CD14-positive monocyte (primary cell): ENCODE measurements at regions not wholly inside any gene's neighbourhood (a gene's known extent, or its start where the extent isn't known, plus 50 kb on each side); places are given as distances from the start of the nearest gene placed in this dataset.

Experiments used
- DNase-seq, 3 donors: peaks; one replicate each; pipeline ENCODE4 v3.0.0-alpha.2; 2011 to 2022
- H2AFZ ChIP-seq: 2 replicates; pipeline ENCODE4 v1.6.0; 2012; ENCODE audit warnings: mild to moderate bottlenecking, low read depth, low read length, inconsistent platforms; ENCODE audit not compliant: insufficient read depth, poor library complexity, severe bottlenecking
- H3K27ac ChIP-seq, 2 donors: 1 replicate in 1 of 2; 2 replicates in 1 of 2; pipeline ENCODE4 v1.5.1; 2012 to 2013; ENCODE audit warnings: low read length in 2 of 2, control low read depth in 1 of 2, inconsistent platforms in 1 of 2, low read depth in 1 of 2, mild to moderate bottlenecking in 1 of 2
- H3K27me3 ChIP-seq, 2 donors: one replicate each; pipeline versions ENCODE4 v1.6.0 to v1.6.1; 2011 to 2013; ENCODE audit warnings: low read length in 2 of 2; ENCODE audit not compliant: control insufficient read depth in 2 of 2, insufficient read depth in 2 of 2
- H3K36me3 ChIP-seq, 2 donors: replicated peaks in 1 of 2; 1 replicate in 1 of 2; 2 replicates in 1 of 2; pipeline versions ENCODE4 v1.5.1 to v1.6.1; 2012 to 2013; ENCODE audit warnings: low read length in 2 of 2, control low read depth in 1 of 2, inconsistent platforms in 1 of 2, mild to moderate bottlenecking in 1 of 2; ENCODE audit not compliant: insufficient read depth in 2 of 2, control insufficient read depth in 1 of 2
- H3K4me1 ChIP-seq, 2 donors: 1 replicate in 1 of 2; 2 replicates in 1 of 2; pipeline versions ENCODE4 v1.5.1 to v1.6.1; 2012 to 2013; ENCODE audit warnings: low read length in 2 of 2, control low read depth in 1 of 2, inconsistent platforms in 1 of 2, mild to moderate bottlenecking in 1 of 2, moderate library complexity in 1 of 2; ENCODE audit not compliant: insufficient read depth in 2 of 2, control insufficient read depth in 1 of 2
- H3K4me2 ChIP-seq: replicated peaks from 2 replicates; pipeline ENCODE3; 2012; ENCODE audit warnings: low read length, moderate library complexity, mild to moderate bottlenecking; ENCODE audit not compliant: poor library complexity, severe bottlenecking; ENCODE audit errors: extremely low read depth
- H3K4me3 ChIP-seq, 3 experiments: fragments of 200-600 bp in 1 of 3; sonication (generic) in 1 of 3; replicated peaks in 1 of 3; 1 replicate in 2 of 3; 2 replicates in 1 of 3; pipeline ENCODE4 v1.5.1; 2011 to 2013; ENCODE audit warnings: low read length in 3 of 3, mild to moderate bottlenecking in 3 of 3, control low read depth in 2 of 3, low read depth in 2 of 3, inconsistent platforms in 1 of 3, moderate library complexity in 1 of 3
- H3K79me2 ChIP-seq: 2 replicates; pipeline ENCODE4 v1.6.0; 2012; ENCODE audit warnings: mild to moderate bottlenecking, control low read depth, inconsistent platforms, low read length, moderate library complexity; ENCODE audit not compliant: insufficient read depth
- H3K9ac ChIP-seq: 2 replicates; pipeline ENCODE4 v1.6.0; 2017; ENCODE audit warnings: low read length, mild to moderate bottlenecking; ENCODE audit not compliant: insufficient read depth, poor library complexity, severe bottlenecking
- H3K9me3 ChIP-seq, 2 donors: replicated peaks in 1 of 2; 1 replicate in 1 of 2; 2 replicates in 1 of 2; pipeline versions ENCODE4 v1.5.1 to v1.6.1; 2012 to 2013; ENCODE audit warnings: low read length in 2 of 2, control low read depth in 1 of 2; ENCODE audit not compliant: control insufficient read depth in 1 of 2, insufficient read depth in 1 of 2
- H4K20me1 ChIP-seq: 2 replicates; pipeline ENCODE4 v1.6.0; 2012; ENCODE audit warnings: mild to moderate bottlenecking, low read length, control low read depth, moderate library complexity; ENCODE audit not compliant: insufficient read depth
- H3K27ac Mint-ChIP-seq, 7 donors: one replicate each; pipeline ENCODE4 v1.8.0; 2020; ENCODE audit warnings: mild to moderate bottlenecking in 7 of 7, mixed read lengths in 7 of 7, moderate library complexity in 6 of 7, inconsistent platforms in 2 of 7
- H3K27me3 Mint-ChIP-seq, 3 donors: one replicate each; pipeline ENCODE4 v1.8.0; 2021 to 2022; ENCODE audit warnings: low read depth in 3 of 3, mild to moderate bottlenecking in 3 of 3, mixed read lengths in 3 of 3, moderate library complexity in 3 of 3, inconsistent platforms in 1 of 3
- H3K36me3 Mint-ChIP-seq, 2 donors: one replicate each; pipeline ENCODE4 v1.8.0; 2020; ENCODE audit warnings: mixed read lengths in 2 of 2, inconsistent platforms in 1 of 2, mild to moderate bottlenecking in 1 of 2
- H3K4me1 Mint-ChIP-seq: one replicate; pipeline ENCODE4 v1.8.0; 2020; ENCODE audit warnings: mild to moderate bottlenecking, mixed read lengths
- H3K4me3 Mint-ChIP-seq, 2 donors: one replicate each; pipeline ENCODE4 v1.8.0; 2020; ENCODE audit warnings: mild to moderate bottlenecking in 2 of 2, mixed read lengths in 2 of 2, moderate library complexity in 1 of 2
- H3K9me3 Mint-ChIP-seq, 7 donors: one replicate each; pipeline ENCODE4 v1.8.0; 2020 to 2022; ENCODE audit warnings: mixed read lengths in 7 of 7, mild to moderate bottlenecking in 6 of 7, moderate library complexity in 6 of 7, inconsistent platforms in 2 of 7
- WGBS: methylation state at CpG from one replicate; pipeline ENCODE4 v1.1.5; 2013; ENCODE audit warnings: missing lambda C conversion rate; ENCODE audit not compliant: insufficient coverage; 5-methylcytosine and 5-hydroxymethylcytosine counted together
- intact Hi-C, 2 donors: fragments of 100-400 bp; cut with micrococcal nuclease; formaldehyde crosslinking; loops; one replicate each; pipeline versions ENCODE4 v1.15.0 to v1.15.1; 2023
- TF ChIP-seq, protein P1 (sequence below): fragments of 200-600 bp; IDR thresholded peaks from one replicate; pipeline ENCODE4 v1.8.0; 2022; ENCODE audit warnings: antibody characterized with exemption, mild to moderate bottlenecking

GRCh38 chr10:106214243-106214642, 950.3 kb downstream of the SORCS1 start:
- no peak overlapping the region for H2AFZ ChIP-seq
- intact Hi-C loops, result no loop called here
- Mint-ChIP-seq H3K9me3 (no peaks in the 10 kb centered on the region), H3K27me3 (peaks cover 0 to 2% (median 0%) of the 10 kb centered on the region in 3 donors), H3K4me3 (no peak overlapping the region), H3K27ac (no peak overlapping the region), H3K36me3 (no peaks in the 10 kb centered on the region), H3K4me1 (no peaks in the 10 kb centered on the region)
- WGBS, result no CpG with 5 or more reads among the region's 2 CpGs
- no peaks in the 10 kb centered on the region for H3K27me3 ChIP-seq
- no peaks in the 10 kb centered on the region for H3K79me2 ChIP-seq
- no peaks in the 10 kb centered on the region for H4K20me1 ChIP-seq
- no peak for DNase-seq
- no peaks in the 10 kb centered on the region for H3K4me1 ChIP-seq
- no peak overlapping the region for H3K9ac ChIP-seq
- H3K4me3 ChIP-seq, result no peak overlapping the region
- H3K36me3 ChIP-seq, result no peaks in the 10 kb centered on the region
- no peak overlapping the region for H3K27ac ChIP-seq
- TF ChIP-seq, protein P1, sequence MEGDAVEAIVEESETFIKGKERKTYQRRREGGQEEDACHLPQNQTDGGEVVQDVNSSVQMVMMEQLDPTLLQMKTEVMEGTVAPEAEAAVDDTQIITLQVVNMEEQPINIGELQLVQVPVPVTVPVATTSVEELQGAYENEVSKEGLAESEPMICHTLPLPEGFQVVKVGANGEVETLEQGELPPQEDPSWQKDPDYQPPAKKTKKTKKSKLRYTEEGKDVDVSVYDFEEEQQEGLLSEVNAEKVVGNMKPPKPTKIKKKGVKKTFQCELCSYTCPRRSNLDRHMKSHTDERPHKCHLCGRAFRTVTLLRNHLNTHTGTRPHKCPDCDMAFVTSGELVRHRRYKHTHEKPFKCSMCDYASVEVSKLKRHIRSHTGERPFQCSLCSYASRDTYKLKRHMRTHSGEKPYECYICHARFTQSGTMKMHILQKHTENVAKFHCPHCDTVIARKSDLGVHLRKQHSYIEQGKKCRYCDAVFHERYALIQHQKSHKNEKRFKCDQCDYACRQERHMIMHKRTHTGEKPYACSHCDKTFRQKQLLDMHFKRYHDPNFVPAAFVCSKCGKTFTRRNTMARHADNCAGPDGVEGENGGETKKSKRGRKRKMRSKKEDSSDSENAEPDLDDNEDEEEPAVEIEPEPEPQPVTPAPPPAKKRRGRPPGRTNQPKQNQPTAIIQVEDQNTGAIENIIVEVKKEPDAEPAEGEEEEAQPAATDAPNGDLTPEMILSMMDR, result no peak
- H3K4me2 ChIP-seq, result no peak overlapping the region
- peaks cover 0 to 3% of the 10 kb centered on the region in 2 donors for H3K9me3 ChIP-seq

GRCh38 chr10:106213493-106213892, 951.0 kb downstream of the SORCS1 start:
- intact Hi-C loops, result no loop called here
- Histone ChIP-seq H3K79me2 (no peaks in the 10 kb centered on the region), H3K9me3 (peaks cover 0 to 3% of the 10 kb centered on the region in 2 donors), H2AFZ (no peak overlapping the region), H3K9ac (no peak overlapping the region), H3K4me1 (no peaks in the 10 kb centered on the region), H3K4me3 (no peak overlapping the region), H3K27me3 (no peaks in the 10 kb centered on the region), H3K36me3 (no peaks in the 10 kb centered on the region), H3K4me2 (no peak overlapping the region), H3K27ac (no peak overlapping the region), H4K20me1 (no peaks in the 10 kb centered on the region)
- Mint-ChIP-seq H3K36me3 (no peaks in the 10 kb centered on the region), H3K4me1 (no peaks in the 10 kb centered on the region), H3K27me3 (peaks cover 0 to 2% (median 0%) of the 10 kb centered on the region in 3 donors), H3K4me3 (no peak overlapping the region), H3K27ac (no peak overlapping the region), H3K9me3 (no peaks in the 10 kb centered on the region)
- no peak for DNase-seq
- no CpG with 5 or more reads among the region's 1 CpG for WGBS
- TF ChIP-seq, protein P1, result no peak
